Body of pancreas (tissue), 4 donors: ENCODE measurements at regions not wholly inside any gene's neighbourhood (a gene's known extent, or its start where the extent isn't known, plus 50 kb on each side); places are given as distances from the start of the nearest gene placed in this dataset.

Experiments used
- CTCF ChIP-seq, 7 experiments: fragments of 450-650 bp in 4 of 7; fragments of 200-600 bp in 3 of 7; sonication (generic) in 3 of 7; IDR thresholded peaks; one replicate each; pipeline ENCODE4 v1.5.1; 2016 to 2019; ENCODE audit warnings: antibody characterized with exemption in 7 of 7
- POLR2A ChIP-seq, 3 donors: fragments of 450-650 bp; IDR thresholded peaks; one replicate each; pipeline ENCODE4 v1.6.1; 2016; ENCODE audit warnings: antibody characterized with exemption in 3 of 3, mild to moderate bottlenecking in 2 of 3

DNA sequence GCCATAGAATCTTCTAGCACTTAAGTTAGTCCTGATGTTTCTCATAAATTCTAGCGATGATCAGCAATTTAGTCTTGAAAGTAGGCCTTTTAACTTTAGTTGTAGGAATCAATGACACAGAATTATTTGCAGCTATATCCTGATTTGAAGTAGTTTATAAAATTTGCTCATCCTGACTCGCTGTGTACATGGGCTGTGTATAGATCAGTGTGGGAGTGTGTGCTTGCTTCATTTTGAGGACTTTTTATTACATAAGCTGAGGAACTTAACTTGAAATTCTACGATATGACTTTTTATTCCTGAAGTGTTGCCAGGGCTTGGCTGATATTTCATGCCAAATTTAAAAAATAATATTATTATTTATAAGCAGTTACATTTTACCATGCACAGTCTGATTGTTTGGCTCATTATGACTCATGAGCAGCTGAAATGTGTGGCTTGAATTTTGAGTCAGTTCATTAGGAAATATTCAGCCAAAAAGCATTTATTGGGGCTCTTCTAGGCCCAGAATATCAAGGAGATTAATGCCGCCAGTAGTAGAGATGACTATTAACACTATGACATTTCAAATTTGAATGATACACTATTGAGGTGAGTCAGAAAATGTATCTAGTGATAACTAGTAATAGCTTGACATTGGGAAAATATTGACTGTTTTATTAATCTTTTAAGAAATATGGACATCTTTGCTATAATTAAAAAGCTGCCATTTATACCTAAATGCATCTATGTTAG, 128.9 kb upstream of the LIMCH1 start:
- no peak for TF ChIP-seq CTCF (IDR thresholded peaks at IDR 0.05)
- no peak for TF ChIP-seq POLR2A (IDR thresholded peaks at IDR 0.05)
